Glomerular visceral epithelial cell (primary cell): ENCODE measurements at regions not wholly inside any gene's neighbourhood (a gene's known extent, or its start where the extent isn't known, plus 50 kb on each side); places are given as distances from the start of the nearest gene placed in this dataset.
"Not testable (repeated sequence)": the region's sequence is repeated elsewhere in the genome, so short reads cannot be mapped to it uniquely, and the experiment has no call there.

Experiments used
- DNase-seq: peaks from one replicate; pipeline ENCODE4 v3.0.0-alpha.2; 2016; ENCODE audit errors: extremely low spot score

GRCh38 chr2:20130821-20131645 is 79.6 kb upstream of the LAPTM4A start:
- DNase-seq: peak; percentile 57

GRCh38 chr2:20130160-20130560 is 78.7 kb upstream of the LAPTM4A start:
- DNase-seq: no peak

GRCh38 chr2:20129331-20130159 is 78.1 kb upstream of the LAPTM4A start:
- no peak for DNase-seq

- no peak for DNase-seq
Measured at GRCh38 chr2:20128506-20129330, 77.3 kb upstream of the LAPTM4A start.

- no peak for DNase-seq
Measured at GRCh38 chr2:20126469-20126868, 75.0 kb upstream of the LAPTM4A start.

GRCh38 chr2:20126040-20126439 is 74.6 kb upstream of the LAPTM4A start:
- DNase-seq: no peak

- no peak for DNase-seq
Measured at GRCh38 chr2:20125616-20126015, 74.2 kb upstream of the LAPTM4A start.

- no peak for DNase-seq
Measured at GRCh38 chr2:20125164-20125563, 73.7 kb upstream of the LAPTM4A start.

GRCh38 chr2:20123871-20124594 is 72.6 kb upstream of the LAPTM4A start:
- DNase-seq: no peak

- DNase-seq: no peak
Measured at GRCh38 chr2:20122864-20123263, 71.4 kb upstream of the LAPTM4A start.

- DNase-seq: no peak
Measured at GRCh38 chr2:20120569-20121416, 69.4 kb upstream of the LAPTM4A start.

- no peak for DNase-seq
Measured at GRCh38 chr2:20118051-20118450, 66.6 kb upstream of the LAPTM4A start.

- no peak for DNase-seq
Measured at GRCh38 chr2:20115902-20116301, 64.5 kb upstream of the LAPTM4A start.

GRCh38 chr2:20115374-20115773 is 63.9 kb upstream of the LAPTM4A start:
- no peak for DNase-seq

- no peak for DNase-seq
Measured at GRCh38 chr2:20113986-20114938, 62.8 kb upstream of the LAPTM4A start.

- DNase-seq: no peak
Measured at GRCh38 chr2:20113004-20113796, 61.8 kb upstream of the LAPTM4A start.

- not testable (repeated sequence) for DNase-seq
Measured at GRCh38 chr2:20112361-20112760, 60.9 kb upstream of the LAPTM4A start.

GRCh38 chr2:20111311-20112131 is 60.1 kb upstream of the LAPTM4A start:
- no peak for DNase-seq
